ENCODE measurements at regions not wholly inside any gene's neighbourhood (a gene's known extent, or its start where the extent isn't known, plus 50 kb on each side); places are given as distances from the start of the nearest gene placed in this dataset.

DNA sequence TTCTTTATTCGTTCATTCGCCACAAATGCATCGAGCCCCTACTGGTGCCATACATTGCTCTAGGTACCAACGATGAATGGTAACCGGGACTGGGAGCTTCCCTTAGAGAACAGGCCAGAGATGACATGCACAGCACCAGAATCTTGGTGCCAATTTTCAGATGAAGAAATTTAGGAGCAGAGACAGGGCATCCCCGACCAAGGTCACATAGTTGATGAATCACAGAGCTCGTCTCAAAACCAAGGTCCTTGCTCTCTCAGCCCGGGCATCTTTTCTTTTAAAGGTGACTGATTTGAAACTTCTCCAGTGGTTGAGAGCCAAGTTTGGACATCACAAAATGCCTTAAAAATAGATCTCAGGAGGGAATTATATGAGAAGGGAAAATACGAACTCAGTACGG lies 73.2 kb upstream of the C16orf82 start:
- H3K4me3 ChIP-seq (ENCODE audit: low read depth, low read length), result no peak overlapping the region
- no peak for DNase-seq (ENCODE audit: low read depth)
- TF ChIP-seq, protein P1, sequence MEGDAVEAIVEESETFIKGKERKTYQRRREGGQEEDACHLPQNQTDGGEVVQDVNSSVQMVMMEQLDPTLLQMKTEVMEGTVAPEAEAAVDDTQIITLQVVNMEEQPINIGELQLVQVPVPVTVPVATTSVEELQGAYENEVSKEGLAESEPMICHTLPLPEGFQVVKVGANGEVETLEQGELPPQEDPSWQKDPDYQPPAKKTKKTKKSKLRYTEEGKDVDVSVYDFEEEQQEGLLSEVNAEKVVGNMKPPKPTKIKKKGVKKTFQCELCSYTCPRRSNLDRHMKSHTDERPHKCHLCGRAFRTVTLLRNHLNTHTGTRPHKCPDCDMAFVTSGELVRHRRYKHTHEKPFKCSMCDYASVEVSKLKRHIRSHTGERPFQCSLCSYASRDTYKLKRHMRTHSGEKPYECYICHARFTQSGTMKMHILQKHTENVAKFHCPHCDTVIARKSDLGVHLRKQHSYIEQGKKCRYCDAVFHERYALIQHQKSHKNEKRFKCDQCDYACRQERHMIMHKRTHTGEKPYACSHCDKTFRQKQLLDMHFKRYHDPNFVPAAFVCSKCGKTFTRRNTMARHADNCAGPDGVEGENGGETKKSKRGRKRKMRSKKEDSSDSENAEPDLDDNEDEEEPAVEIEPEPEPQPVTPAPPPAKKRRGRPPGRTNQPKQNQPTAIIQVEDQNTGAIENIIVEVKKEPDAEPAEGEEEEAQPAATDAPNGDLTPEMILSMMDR (IDR thresholded peaks at IDR 0.05; ENCODE audit: control insufficient read depth, extremely low read depth, insufficient read depth), result no peak

DNA sequence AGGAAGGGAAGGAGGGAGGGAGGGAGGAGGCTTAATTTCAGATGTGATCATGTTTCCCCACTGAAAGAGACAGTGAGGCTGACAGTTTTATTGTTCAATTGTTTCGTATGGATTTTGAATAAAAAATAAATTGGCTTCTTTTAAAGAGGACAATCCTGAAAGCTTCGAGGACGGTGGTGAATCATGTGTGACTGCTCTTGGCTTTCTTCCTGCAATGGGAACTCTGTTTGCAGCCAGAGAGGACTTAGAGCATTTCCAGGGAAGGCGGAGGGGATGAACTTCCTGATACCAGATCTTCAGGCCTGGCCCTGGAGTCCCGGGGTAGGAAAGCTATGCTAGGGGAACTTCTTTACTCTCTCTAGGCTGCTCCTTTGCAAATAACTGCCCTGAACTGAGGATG lies 72.8 kb upstream of the C16orf82 start:
- no peak overlapping the region for H3K4me3 ChIP-seq (ENCODE audit: low read depth, low read length)
- DNase-seq (ENCODE audit: low read depth), result no peak
- TF ChIP-seq, protein P1 (IDR thresholded peaks at IDR 0.05; ENCODE audit: control insufficient read depth, extremely low read depth, insufficient read depth), result no peak

GRCh38 chr16:26995522-26995921 lies 71.2 kb upstream of the C16orf82 start:
- TF ChIP-seq, protein P1 (IDR thresholded peaks at IDR 0.05; ENCODE audit: control insufficient read depth, extremely low read depth, insufficient read depth), result no peak
- no peak overlapping the region for H3K4me3 ChIP-seq (ENCODE audit: low read depth, low read length)
- DNase-seq (ENCODE audit: low read depth), result no peak

GRCh38 chr16:27005386-27005785 lies 61.3 kb upstream of the C16orf82 start:
- TF ChIP-seq, protein P1 (IDR thresholded peaks at IDR 0.05; ENCODE audit: control insufficient read depth, extremely low read depth, insufficient read depth), result no peak

More at GRCh38 chr16:27005386-27005785, 61.3 kb upstream of the C16orf82 start:
- H3K4me3 ChIP-seq (ENCODE audit: low read depth, low read length), result no peak overlapping the region
- DNase-seq (ENCODE audit: low read depth), result no peak
